ENCODE measurements at regions not wholly inside any gene's neighbourhood (a gene's known extent, or its start where the extent isn't known, plus 50 kb on each side); places are given as distances from the start of the nearest gene placed in this dataset.
"Not testable (repeated sequence)": the region's sequence is repeated elsewhere in the genome, so short reads cannot be mapped to it uniquely, and the experiment has no call there.

GRCh38 chrX:120755066-120755846, 120.4 kb downstream of the CT47B1 start:
- DNase-seq: no peak
- in situ Hi-C loops (cut with HindIII; ENCODE audit: low pct_ligation_motif_present, low pct_unique_long_range_greater_than_20kb, low sequenced_read_pairs): no loop called here

GRCh38 chrX:120753413-120754251, 122.0 kb downstream of the CT47B1 start:
- in situ Hi-C loops (cut with HindIII; ENCODE audit: low pct_ligation_motif_present, low pct_unique_long_range_greater_than_20kb, low sequenced_read_pairs): no loop called here
- no peak for DNase-seq

- no peak for DNase-seq
- in situ Hi-C loops (cut with HindIII; ENCODE audit: low pct_ligation_motif_present, low pct_unique_long_range_greater_than_20kb, low sequenced_read_pairs): no loop called here
Measured at GRCh38 chrX:120752431-120753082, 122.7 kb upstream of the C1GALT1C1 start.

GRCh38 chrX:120751683-120752082, 121.8 kb upstream of the C1GALT1C1 start:
- in situ Hi-C loops (cut with HindIII; ENCODE audit: low pct_ligation_motif_present, low pct_unique_long_range_greater_than_20kb, low sequenced_read_pairs): no loop called here
- DNase-seq: no peak

- DNase-seq: no peak
- in situ Hi-C loops (cut with HindIII; ENCODE audit: low pct_ligation_motif_present, low pct_unique_long_range_greater_than_20kb, low sequenced_read_pairs): no loop called here
Measured at GRCh38 chrX:120750381-120750780, 120.5 kb upstream of the C1GALT1C1 start.

- no peak for DNase-seq
- in situ Hi-C loops (cut with HindIII; ENCODE audit: low pct_ligation_motif_present, low pct_unique_long_range_greater_than_20kb, low sequenced_read_pairs): no loop called here
Measured at GRCh38 chrX:120749141-120749846, 119.4 kb upstream of the C1GALT1C1 start.

GRCh38 chrX:120746153-120746552, 116.3 kb upstream of the C1GALT1C1 start:
- in situ Hi-C loops (cut with HindIII; ENCODE audit: low pct_ligation_motif_present, low pct_unique_long_range_greater_than_20kb, low sequenced_read_pairs): no loop called here

GRCh38 chrX:120742946-120743665, 113.3 kb upstream of the C1GALT1C1 start:
- in situ Hi-C loops (cut with HindIII; ENCODE audit: low pct_ligation_motif_present, low pct_unique_long_range_greater_than_20kb, low sequenced_read_pairs): no loop called here
- DNase-seq: no peak

More at GRCh38 chrX:120746153-120746552, 116.3 kb upstream of the C1GALT1C1 start:
- DNase-seq: no peak

- in situ Hi-C loops (cut with HindIII; ENCODE audit: low pct_ligation_motif_present, low pct_unique_long_range_greater_than_20kb, low sequenced_read_pairs): no loop called here
Measured at GRCh38 chrX:120741452-120741851, 111.6 kb upstream of the C1GALT1C1 start.

GRCh38 chrX:120740072-120740471, 110.2 kb upstream of the C1GALT1C1 start:
- DNase-seq: no peak
- in situ Hi-C loops (cut with HindIII; ENCODE audit: low pct_ligation_motif_present, low pct_unique_long_range_greater_than_20kb, low sequenced_read_pairs): no loop called here

More at GRCh38 chrX:120741452-120741851, 111.6 kb upstream of the C1GALT1C1 start:
- no peak for DNase-seq

GRCh38 chrX:120739300-120739699, 109.4 kb upstream of the C1GALT1C1 start:
- no peak for DNase-seq
- in situ Hi-C loops (cut with HindIII; ENCODE audit: low pct_ligation_motif_present, low pct_unique_long_range_greater_than_20kb, low sequenced_read_pairs): no loop called here

- in situ Hi-C loops (cut with HindIII; ENCODE audit: low pct_ligation_motif_present, low pct_unique_long_range_greater_than_20kb, low sequenced_read_pairs): no loop called here
- no peak for DNase-seq
Measured at GRCh38 chrX:120736989-120737388, 107.1 kb upstream of the C1GALT1C1 start.

GRCh38 chrX:120735966-120736365, 106.1 kb upstream of the C1GALT1C1 start:
- DNase-seq: no peak
- in situ Hi-C loops (cut with HindIII; ENCODE audit: low pct_ligation_motif_present, low pct_unique_long_range_greater_than_20kb, low sequenced_read_pairs): no loop called here

- in situ Hi-C loops (cut with HindIII; ENCODE audit: low pct_ligation_motif_present, low pct_unique_long_range_greater_than_20kb, low sequenced_read_pairs): no loop called here
Measured at GRCh38 chrX:120732879-120733278, 103.0 kb upstream of the C1GALT1C1 start.

GRCh38 chrX:120732461-120732860, 102.6 kb upstream of the C1GALT1C1 start:
- no peak for DNase-seq

More at GRCh38 chrX:120732879-120733278, 103.0 kb upstream of the C1GALT1C1 start:
- DNase-seq: no peak

GRCh38 chrX:120731386-120731785, 101.5 kb upstream of the C1GALT1C1 start:
- DNase-seq: no peak
- in situ Hi-C loops (cut with HindIII; ENCODE audit: low pct_ligation_motif_present, low pct_unique_long_range_greater_than_20kb, low sequenced_read_pairs): no loop called here

More at GRCh38 chrX:120732461-120732860, 102.6 kb upstream of the C1GALT1C1 start:
- in situ Hi-C loops (cut with HindIII; ENCODE audit: low pct_ligation_motif_present, low pct_unique_long_range_greater_than_20kb, low sequenced_read_pairs): no loop called here

- DNase-seq; in situ Hi-C loops (cut with HindIII; ENCODE audit: low pct_ligation_motif_present, low pct_unique_long_range_greater_than_20kb, low sequenced_read_pairs): not testable (repeated sequence)
Measured at GRCh38 chrX:120729506-120730255, 99.8 kb upstream of the C1GALT1C1 start.

All from ACHN (cell line).